NCI-H82 treated with DMSO at 0.1 percent for 48 hours (cell line): ENCODE measurements at regions not wholly inside any gene's neighbourhood (a gene's known extent, or its start where the extent isn't known, plus 50 kb on each side); places are given as distances from the start of the nearest gene placed in this dataset.

Experiments
- DNase-seq: peaks from one replicate; lab custom pipeline; 2025; ENCODE audit not compliant: unreplicated experiment; lab: John Stamatoyannopoulos, UW

DNA sequence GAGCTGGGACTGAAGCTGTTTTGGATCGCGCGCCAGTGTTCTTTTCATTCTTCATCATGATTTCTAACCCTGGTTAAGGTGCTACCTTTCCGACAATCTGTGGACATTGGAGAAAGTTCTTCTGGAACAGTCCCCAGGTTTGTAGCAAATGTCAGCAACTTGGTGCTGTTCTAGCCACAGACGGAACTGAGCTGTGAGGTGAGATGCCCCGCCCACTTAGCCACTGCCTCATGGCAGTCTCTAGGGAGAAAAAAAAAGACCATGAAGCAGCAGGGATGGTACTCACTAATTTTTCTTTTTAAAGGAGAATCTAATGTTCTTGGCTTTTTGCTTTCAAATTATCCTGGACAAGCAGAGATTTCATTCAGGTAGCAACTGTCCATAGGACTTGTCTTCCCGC is 72.1 kb upstream of the STK32A start:
- no peak for DNase-seq

DNA sequence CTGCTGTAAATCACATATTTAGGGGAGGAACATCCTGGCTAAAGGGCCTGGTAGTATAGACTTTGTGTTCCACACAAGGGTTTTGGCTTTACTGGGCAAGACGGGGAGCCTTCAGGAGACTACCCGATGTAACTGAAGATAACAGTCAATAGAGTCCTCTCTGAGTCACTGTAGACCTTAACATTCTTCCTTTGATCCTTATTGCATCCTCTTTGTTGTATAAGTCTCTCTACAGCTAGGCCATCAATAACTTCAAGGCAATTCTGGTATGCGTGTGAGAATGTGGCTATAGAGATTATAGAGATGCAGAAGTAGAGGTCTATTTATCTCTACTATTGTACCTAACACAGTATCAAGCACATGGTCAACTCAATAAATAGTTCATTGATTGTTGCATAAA is 67.3 kb upstream of the STK32A start:
- no peak for DNase-seq

DNA sequence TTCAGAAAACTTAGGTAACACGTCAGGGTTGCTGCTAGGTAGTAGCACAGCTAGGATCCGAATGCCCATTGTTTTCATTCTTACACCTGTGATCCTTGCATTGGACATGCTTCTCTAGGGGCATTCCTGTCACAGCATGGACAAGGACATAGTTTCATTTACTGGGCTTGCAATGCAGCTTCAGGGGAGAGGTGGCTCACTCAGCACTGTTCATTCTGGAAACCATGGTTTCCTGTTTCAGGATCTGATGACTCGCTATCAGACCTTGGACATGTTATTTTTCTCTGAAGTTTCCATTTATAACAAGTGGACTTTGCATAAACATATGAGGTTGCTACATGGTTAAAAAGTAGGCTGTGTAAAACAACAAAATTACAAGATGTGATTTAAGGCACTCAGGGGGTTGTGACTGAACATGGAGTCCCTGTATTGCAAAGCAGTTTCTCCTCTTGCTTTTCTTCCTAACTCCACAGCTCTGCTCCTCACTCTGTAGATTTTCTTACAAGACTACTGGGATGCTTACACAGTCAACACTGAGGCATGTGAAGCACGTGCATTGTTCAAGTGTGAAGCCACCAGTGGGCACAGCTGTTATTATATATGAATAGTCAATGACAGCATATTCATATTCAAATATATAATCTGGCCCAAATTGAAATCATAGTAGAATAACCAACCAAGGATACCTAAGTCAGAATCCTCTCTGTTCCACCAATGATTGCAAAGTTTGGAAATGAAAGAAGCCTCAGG is 66.1 kb upstream of the STK32A start:
- no peak for DNase-seq

DNA sequence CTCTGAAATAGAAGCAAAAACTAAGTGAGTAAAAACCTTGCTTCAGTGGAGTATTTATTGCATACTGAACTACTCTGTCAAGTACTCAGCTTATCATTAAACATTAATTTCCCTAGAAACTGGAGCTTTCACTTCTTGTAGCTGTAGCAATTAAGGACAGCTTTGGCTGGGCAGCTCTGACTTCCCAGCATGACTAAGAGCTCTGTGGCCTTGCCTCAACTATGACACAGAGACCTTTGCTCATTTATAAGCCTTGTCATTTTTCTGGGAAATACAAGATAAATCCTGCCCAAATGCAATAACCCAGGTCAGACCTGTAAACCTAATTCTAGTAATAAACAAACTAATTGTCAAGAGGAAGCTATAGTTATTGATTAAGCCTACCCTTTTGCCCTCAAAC is 65.4 kb upstream of the STK32A start:
- no peak for DNase-seq

DNA sequence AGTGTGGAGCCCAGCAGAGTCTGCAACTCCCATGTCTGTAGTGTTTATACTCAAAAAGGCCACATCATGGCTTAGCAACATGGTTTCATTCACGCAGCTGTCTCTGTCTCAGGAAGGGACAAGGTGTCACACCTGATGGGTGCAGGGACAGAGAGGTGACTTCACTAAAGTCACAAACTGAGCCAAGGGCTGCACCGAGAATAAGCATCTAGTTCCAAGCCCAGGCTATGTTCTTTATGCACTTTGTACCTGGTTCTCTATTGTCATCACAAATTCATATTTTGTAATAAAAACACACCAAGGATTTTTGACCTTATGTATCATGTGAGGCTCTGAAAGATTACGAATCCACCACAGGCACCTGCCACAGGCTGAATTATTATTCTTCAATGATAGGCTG is 64.9 kb upstream of the STK32A start:
- no peak for DNase-seq

DNA sequence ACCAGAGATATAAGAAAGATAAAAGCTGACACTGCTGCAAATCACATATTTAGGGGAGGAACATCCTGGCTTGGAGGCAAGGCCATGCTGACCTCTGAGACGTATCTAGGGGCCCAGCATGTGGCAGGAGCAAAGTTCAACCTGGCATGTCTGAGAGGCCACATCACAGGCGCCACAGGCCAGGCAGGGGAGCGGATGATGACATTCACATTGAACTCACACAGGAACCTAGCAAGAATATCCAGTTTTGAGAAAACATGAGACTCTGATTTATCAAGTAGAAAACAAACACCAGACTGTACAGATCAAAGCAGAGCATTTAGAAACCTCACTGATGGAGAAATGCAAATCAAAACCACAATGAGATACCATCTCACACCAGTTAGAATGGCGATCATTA is 64.2 kb upstream of the STK32A start:
- DNase-seq = no peak

DNA sequence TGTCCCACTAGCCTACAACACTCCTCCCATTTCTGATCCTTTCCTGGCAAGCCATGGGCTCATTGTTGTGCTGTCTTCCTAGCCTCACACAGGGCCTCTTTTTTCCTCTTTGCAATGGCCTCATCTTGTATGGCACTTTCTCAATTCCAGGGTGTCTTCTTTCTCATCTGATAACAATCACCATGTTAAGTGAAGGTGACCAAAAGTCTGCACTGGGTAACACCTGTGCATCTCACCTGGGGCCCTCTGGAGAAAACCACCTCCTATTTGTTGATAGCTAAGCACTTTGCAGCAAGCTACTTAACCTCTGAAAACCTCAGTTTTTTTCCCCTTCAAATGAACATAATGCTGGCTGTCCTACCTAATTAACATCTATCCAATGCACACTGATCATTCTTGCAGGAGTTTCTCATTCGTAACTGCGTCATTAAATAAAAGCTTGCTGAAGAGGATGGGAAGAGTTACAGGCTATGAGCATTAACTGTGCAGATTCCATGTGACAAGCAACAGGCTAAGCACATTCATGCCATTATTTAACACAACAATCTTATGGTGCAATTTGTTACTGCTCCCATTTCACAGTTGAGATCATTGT is 60.1 kb upstream of the STK32A start:
- no peak for DNase-seq

DNA sequence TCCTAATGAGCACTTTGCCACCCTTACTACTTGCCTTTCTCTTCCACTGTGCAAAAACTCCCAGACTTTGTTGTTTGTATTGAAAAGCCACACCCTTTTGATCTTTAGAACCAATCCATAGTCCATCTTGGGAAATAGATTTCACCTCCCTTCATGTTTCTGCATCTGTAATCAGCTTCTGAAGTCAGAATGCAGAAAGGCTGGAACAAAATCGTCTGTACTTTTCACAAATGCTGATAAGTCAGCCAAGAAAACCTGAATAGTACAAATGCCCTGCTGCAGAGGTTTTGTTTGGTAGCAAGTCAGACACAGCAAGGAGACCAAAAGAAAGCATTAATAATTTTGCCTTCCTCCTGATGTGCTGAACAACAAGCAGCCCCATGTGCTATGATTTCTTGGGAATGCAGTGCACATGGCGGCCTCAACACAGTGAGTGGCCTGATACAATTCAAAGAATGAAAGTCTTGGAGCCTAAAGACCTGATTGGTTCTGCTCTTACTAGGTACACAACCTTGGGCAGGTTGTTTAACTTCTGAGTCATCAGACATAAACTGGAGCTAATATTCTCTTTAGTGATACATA is 59.2 kb upstream of the STK32A start:
- no peak for DNase-seq

DNA sequence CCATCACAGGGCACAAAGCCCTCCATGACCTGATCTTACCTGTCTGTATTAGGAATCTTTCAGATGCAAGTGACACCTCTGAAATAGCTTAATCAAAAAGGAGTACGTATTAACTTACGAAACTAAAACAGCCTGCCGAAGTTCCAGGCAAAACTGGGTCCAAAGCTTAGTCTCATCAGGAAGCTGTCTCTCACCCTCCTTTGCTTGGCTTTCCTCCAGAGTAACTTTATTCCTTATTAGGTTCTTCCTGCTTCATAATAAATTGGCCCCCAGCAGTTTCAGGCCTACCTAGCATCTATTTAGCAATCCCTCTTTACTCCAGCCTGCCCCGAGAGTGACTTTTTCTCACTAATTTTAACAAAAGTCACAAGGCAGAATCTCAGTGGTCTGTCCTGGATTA is 58.4 kb upstream of the STK32A start:
- no peak for DNase-seq

DNA sequence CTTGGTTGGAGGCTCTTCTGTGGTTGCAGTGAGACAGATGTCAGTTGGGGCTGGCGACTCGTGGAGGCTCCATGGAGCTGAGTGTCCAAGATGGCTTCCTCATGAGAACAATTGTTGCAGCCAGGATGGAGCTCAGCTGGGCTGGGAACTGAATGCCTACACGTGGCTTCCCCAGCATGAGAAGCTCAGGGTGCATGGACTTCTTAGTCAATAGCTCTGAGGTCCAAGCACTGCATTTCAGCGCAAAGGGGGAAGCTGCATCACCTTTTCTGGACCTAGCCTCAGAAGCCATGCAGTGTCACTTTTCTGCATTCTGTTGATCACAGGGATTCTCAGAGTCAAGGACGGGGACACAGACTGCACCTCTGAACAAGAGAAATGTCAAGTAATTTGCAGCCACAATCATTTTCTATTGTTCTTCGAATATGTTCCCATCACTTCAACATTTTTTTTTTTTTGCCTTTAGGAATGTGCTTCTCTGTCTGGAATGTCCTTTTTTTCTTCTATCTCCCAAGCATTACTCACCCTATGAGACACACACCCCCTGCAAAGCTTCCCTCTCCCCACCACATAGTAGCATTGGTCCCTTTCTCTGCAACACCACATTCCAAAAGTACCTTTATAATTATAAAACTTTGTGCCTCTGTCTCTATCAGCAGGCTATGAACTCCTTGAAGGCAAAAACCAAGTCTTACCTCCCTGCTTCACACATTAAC is 57.5 kb upstream of the STK32A start:
- DNase-seq = no peak

DNA sequence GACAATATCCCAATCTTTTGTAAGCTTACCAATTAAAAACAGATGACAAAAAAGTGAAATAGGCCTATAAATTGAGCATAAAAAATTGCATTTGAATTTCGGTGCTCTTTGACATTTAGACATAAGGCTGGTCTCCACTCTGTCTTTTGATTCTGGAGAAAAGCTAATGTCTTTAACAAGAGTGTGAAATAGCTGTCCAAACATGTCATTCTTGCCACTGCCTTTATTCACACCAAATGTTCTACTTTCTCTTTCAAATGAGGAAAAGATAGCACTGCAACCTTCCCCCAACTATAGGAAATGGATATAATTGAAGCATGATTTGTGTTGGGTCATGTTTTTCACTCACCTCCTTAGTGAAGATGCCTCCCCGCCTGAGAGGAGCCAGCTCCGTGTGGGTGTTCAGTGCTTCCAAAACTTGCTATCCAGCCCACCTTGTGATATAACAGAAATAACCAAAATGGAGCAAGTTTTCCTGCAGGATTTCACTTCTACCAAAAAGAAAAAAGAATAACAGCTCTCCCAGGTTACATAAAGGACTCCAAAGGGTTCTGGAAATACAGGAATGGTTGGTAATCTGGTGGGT is 55.2 kb upstream of the STK32A start:
- DNase-seq = no peak

DNA sequence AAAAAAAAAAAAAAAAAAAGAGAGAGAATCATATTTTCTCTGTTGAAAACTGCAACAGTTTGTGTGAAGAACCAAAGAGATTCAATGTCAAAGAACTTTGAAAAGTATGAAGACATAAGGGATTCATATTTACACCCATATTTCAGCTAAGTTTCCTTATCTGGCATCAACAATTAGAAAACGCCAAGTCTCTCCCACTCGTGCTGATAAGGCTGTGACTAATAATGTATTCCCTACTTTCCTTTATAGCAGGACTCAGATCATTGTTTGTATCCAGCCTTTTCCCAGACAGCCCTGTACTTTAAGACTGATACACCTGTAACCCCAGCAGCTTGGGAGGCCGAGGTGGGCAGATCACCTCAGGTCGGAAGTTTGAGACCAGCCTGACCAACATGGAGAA is 54.1 kb upstream of the STK32A start:
- DNase-seq = no peak
